ENCODE measurements at regions not wholly inside any gene's neighbourhood (a gene's known extent, or its start where the extent isn't known, plus 50 kb on each side); places are given as distances from the start of the nearest gene placed in this dataset.

DNA sequence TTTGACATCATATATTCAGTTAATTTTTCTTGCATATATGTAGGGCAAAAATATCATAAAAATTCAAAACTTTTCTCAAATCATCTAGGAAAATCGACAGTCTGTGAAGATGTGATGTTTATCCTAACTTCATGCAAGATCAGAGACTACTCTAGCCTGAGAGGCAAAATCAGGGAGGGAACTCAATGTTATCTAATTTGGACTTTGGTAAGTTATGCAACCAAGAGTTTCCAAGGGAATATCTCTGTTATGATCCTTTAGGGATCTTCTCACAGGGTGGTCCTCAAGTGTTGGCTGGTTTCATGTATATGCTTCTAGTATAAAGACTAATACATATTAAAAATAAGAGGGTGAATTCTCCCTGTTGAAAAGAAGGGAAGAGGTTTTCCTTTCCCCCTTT lies 723.9 kb downstream of the KHDRBS2 start:
- H2BK20ac ChIP-seq (ENCODE audit: low read depth, low read length, poor library complexity, severe bottlenecking) = no peak overlapping the region
- H3K14ac ChIP-seq (ENCODE audit: insufficient read depth, low read length) = no peak overlapping the region
- H3K27me3 ChIP-seq (ENCODE audit: insufficient read depth, low read length) = peaks cover 10% of the 10 kb centered on the region
- TF ChIP-seq, protein P1, sequence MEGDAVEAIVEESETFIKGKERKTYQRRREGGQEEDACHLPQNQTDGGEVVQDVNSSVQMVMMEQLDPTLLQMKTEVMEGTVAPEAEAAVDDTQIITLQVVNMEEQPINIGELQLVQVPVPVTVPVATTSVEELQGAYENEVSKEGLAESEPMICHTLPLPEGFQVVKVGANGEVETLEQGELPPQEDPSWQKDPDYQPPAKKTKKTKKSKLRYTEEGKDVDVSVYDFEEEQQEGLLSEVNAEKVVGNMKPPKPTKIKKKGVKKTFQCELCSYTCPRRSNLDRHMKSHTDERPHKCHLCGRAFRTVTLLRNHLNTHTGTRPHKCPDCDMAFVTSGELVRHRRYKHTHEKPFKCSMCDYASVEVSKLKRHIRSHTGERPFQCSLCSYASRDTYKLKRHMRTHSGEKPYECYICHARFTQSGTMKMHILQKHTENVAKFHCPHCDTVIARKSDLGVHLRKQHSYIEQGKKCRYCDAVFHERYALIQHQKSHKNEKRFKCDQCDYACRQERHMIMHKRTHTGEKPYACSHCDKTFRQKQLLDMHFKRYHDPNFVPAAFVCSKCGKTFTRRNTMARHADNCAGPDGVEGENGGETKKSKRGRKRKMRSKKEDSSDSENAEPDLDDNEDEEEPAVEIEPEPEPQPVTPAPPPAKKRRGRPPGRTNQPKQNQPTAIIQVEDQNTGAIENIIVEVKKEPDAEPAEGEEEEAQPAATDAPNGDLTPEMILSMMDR (conservative IDR thresholded peaks at IDR 0.05) = no peak
- no peaks in the 10 kb centered on the region for H3K79me1 ChIP-seq (ENCODE audit: insufficient read depth, low read depth, low read length, poor library complexity, severe bottlenecking)
- Mint-ChIP-seq H3K4me1 (peaks cover 3 to 21% of the 10 kb centered on the region in 2 experiments; a peak in 3 of 4 replicates), H3K27ac (no peak overlapping the region), H3K36me3 (ENCODE audit: insufficient read depth in 1 of 3, low read depth in 3 of 3) (no peaks in the 10 kb centered on the region; a peak in 2 of 7 replicates), H3K27me3 (ENCODE audit: low read depth) (peaks cover 41% of the 10 kb centered on the region), H3K9me3 (peaks cover 17 to 24% of the 10 kb centered on the region in 2 experiments), H3K4me3 (no peak overlapping the region)
- no peaks in the 10 kb centered on the region for H3K4me1 ChIP-seq (ENCODE audit: insufficient read depth, low read length)
- H4K8ac ChIP-seq (replicated peaks; ENCODE audit: insufficient read length, low read depth, low read length) = no peak overlapping the region
- H3K23me2 ChIP-seq (ENCODE audit: insufficient read length, low read depth, low read length, poor library complexity, severe bottlenecking) = no peaks in the 10 kb centered on the region
- H4K91ac ChIP-seq (ENCODE audit: insufficient read length, low read depth, low read length) = no peak overlapping the region
- H3K79me2 ChIP-seq (ENCODE audit: insufficient read depth, low read length) = no peaks in the 10 kb centered on the region
- H3K56ac ChIP-seq (ENCODE audit: insufficient read length, low read depth, low read length) = no peak overlapping the region
- no peak overlapping the region for H2BK12ac ChIP-seq (ENCODE audit: insufficient read length, low read depth, low read length)
- H2AFZ ChIP-seq (ENCODE audit: low read length) = no peak overlapping the region
- no peak overlapping the region for H2BK120ac ChIP-seq (ENCODE audit: low read depth, low read length, poor library complexity, severe bottlenecking)
- no peak overlapping the region for H3K27ac ChIP-seq (ENCODE audit: insufficient read length, low read depth, low read length)
- no peak overlapping the region for H3K23ac ChIP-seq (ENCODE audit: insufficient read length, low read depth, low read length)
- no peak for DNase-seq
- no peak overlapping the region for H3K18ac ChIP-seq (ENCODE audit: insufficient read length, low read depth, low read length)
- no peak overlapping the region for H3T11ph ChIP-seq (ENCODE audit: low read length)
- H3K4ac ChIP-seq (ENCODE audit: low read depth, low read length) = no peak overlapping the region
- no peaks in the 10 kb centered on the region for H3K9me3 ChIP-seq (ENCODE audit: control insufficient read depth, low read depth, low read length)
- H3K9ac ChIP-seq (ENCODE audit: extremely low read depth, insufficient read length, low read length) = no peak overlapping the region
- H2BK15ac ChIP-seq (ENCODE audit: low read depth, low read length) = no peak overlapping the region
- H2BK5ac ChIP-seq (ENCODE audit: insufficient read length, low read length) = no peak overlapping the region
- H4K5ac ChIP-seq (ENCODE audit: insufficient read length, low read depth, low read length) = no peak overlapping the region
- WGBS (ENCODE audit: extremely low coverage, insufficient read length, low lambda C conversion rate) = no CpG with 5 or more reads among the region's 1 CpG
- H2AK5ac ChIP-seq (ENCODE audit: insufficient read length, low read length) = no peak overlapping the region
- H4K20me1 ChIP-seq (ENCODE audit: control insufficient read depth, insufficient read depth, insufficient read length) = no peaks in the 10 kb centered on the region
- H3K4me2 ChIP-seq (ENCODE audit: insufficient read depth, insufficient read length, low read length) = no peak overlapping the region
